ENCODE measurements at regions not wholly inside any gene's neighbourhood (a gene's known extent, or its start where the extent isn't known, plus 50 kb on each side); places are given as distances from the start of the nearest gene placed in this dataset.

DNA sequence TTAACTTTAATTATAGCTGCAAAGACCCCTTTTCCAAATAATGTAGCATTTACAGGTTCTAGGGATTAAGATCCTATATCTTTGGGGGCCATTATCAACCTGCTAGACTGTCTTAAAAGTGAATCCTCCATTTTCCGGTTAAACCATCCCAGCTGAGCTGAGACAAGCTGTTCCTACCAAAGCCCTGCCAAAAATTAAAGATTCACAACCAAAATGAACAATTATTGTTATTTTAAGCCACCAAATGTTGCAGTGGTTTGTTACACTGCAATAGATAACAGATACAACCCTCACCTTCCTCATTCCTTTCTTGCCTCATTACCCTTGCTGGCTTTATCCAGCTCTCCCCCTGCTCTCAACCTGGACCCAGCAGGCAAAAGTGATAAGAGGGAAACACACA lies 343.4 kb downstream of the CDK5RAP2 start:
- H3K4me3 ChIP-seq = no peak overlapping the region
- intact Hi-C loops (cut with DNase I) = no loop called here

GRCh38 chr9:120235081-120235480 lies 344.9 kb downstream of the CDK5RAP2 start:
- 17 to 30% methylated on average over 2 of the region's 2 CpGs for WGBS, 2 donors
- no peak overlapping the region for H3K27ac ChIP-seq
- no peak overlapping the region for H3K4me3 ChIP-seq
- intact Hi-C loops (cut with DNase I) = no loop called here
- DNase-seq (no peak), FAIRE-seq (no peak), ATAC-seq (no peak)
- no peaks in the 10 kb centered on the region for H3K36me3 ChIP-seq
- no peaks in the 10 kb centered on the region for H3K27me3 ChIP-seq
- TF ChIP-seq CTCF (IDR thresholded peaks at IDR 0.05) = no peak
- H3K4me1 ChIP-seq = no peaks in the 10 kb centered on the region
- no peaks in the 10 kb centered on the region for H3K9me3 ChIP-seq

More for the DNA sequence above, 343.4 kb downstream of the CDK5RAP2 start:
- H3K9me3 ChIP-seq = no peaks in the 10 kb centered on the region
- DNase-seq = no peak
- TF ChIP-seq CTCF (IDR thresholded peaks at IDR 0.05) = no peak
- WGBS, 2 donors = 51 to 80% methylated on average over 1 of the region's 1 CpG
- H3K27me3 ChIP-seq = no peaks in the 10 kb centered on the region
- no peaks in the 10 kb centered on the region for H3K36me3 ChIP-seq
- ATAC-seq = no peak
- H3K4me1 ChIP-seq = no peaks in the 10 kb centered on the region
- FAIRE-seq = no peak
- no peak overlapping the region for H3K27ac ChIP-seq

DNA sequence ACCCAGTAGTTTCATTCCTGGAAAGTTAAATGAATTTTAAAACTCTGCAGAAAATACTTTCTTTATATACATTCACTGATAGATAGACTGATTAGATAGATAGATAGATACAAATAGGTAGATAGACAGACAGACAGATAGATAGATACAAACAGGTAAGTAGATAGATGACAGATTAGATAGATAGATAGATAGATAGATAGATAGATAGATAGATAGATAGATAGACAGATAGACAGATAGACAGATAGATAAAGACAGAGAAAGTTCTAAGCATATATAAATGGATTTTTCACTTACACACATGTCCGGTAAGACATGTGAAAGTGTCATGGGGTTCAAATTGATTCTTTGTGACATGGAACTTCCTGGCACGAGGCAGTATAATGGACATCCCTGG lies 349.7 kb downstream of the CDK5RAP2 start:
- FAIRE-seq (no peak), ATAC-seq (no peak), DNase-seq (no peak)
- WGBS, 2 donors = 75 to 81% methylated on average over 2 of the region's 2 CpGs
- no peak for TF ChIP-seq CTCF (IDR thresholded peaks at IDR 0.05)
- intact Hi-C loops (cut with DNase I) = no loop called here
- H3K4me1 ChIP-seq = no peaks in the 10 kb centered on the region
- H3K27me3 ChIP-seq = no peaks in the 10 kb centered on the region
- H3K4me3 ChIP-seq = no peak overlapping the region
- H3K9me3 ChIP-seq = no peaks in the 10 kb centered on the region
- H3K36me3 ChIP-seq = no peaks in the 10 kb centered on the region
- H3K27ac ChIP-seq = no peak overlapping the region

DNA sequence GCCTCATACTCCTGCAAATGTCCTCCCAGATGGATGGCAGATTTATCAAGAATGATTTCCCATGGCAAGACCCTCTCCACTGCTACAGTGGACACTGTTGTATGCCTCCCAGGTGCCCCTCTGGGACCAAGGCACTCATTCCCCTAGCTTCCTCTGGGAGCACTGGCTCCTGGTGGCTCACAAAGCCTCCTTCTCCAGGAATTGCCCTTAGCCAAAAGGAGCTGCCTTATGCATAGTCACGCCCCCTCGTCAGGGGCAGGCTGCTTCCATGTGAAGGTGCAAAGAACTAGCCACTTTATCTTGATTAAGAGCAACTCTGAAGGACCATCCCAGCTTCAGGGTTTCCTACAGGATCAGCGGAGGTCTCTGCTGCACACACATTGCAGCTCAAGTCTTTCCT lies 358.1 kb downstream of the CDK5RAP2 start:
- Histone ChIP-seq H3K27me3 (no peaks in the 10 kb centered on the region), H3K9me3 (no peaks in the 10 kb centered on the region), H3K36me3 (no peaks in the 10 kb centered on the region), H3K27ac (no peak overlapping the region), H3K4me3 (no peak overlapping the region), H3K4me1 (no peaks in the 10 kb centered on the region)
- ATAC-seq = no peak
- no peak for DNase-seq
- TF ChIP-seq CTCF (IDR thresholded peaks at IDR 0.05) = no peak
- no peak for FAIRE-seq
- intact Hi-C loops (cut with DNase I) = no loop called here
- 29 to 44% methylated on average over 3 of the region's 3 CpGs for WGBS, 2 donors

DNA sequence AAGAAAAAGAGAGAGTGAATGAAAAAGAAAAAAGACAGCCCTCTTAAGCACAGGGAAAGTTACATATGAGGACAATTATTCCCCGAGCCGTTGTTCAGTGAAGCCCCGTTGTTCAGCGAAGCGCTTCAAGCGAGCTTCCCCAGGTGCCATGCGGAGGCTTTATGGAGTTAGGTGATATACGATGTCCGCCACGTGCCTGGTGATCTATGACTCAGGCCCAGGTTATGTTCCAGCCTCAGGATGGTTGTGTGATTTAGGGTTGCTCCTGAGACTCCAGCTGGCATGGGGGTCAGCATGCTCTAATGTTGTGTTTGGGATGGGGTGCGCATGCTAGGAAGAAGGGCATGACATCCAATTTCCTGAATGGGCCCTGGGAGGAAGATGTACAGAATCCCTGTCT lies 365.6 kb downstream of the CDK5RAP2 start:
- Histone ChIP-seq H3K9me3 (no peaks in the 10 kb centered on the region), H3K27ac (no peak overlapping the region), H3K4me3 (no peak overlapping the region), H3K4me1 (no peaks in the 10 kb centered on the region), H3K36me3 (no peaks in the 10 kb centered on the region), H3K27me3 (no peaks in the 10 kb centered on the region)
- intact Hi-C loops (cut with DNase I) = no loop called here
- TF ChIP-seq CTCF (IDR thresholded peaks at IDR 0.05) = no peak
- no peak for DNase-seq
- WGBS, 2 donors = 82% methylated on average over 11 of the region's 11 CpGs
- FAIRE-seq = no peak
- no peak for ATAC-seq
